Smooth muscle cell (in vitro differentiated cells): ENCODE measurements at regions not wholly inside any gene's neighbourhood (a gene's known extent, or its start where the extent isn't known, plus 50 kb on each side); places are given as distances from the start of the nearest gene placed in this dataset.

Experiments used
- DNase-seq: peaks from one replicate; lab custom pipeline; 2025; ENCODE audit not compliant: unreplicated experiment; lab: John Stamatoyannopoulos, UW
- H2AFZ ChIP-seq: fragments of 200-600 bp; sonication (generic); 2 replicates; pipeline ENCODE4 v1.6.0; 2016; ENCODE audit warnings: antibody characterized with exemption, low read depth, mild to moderate bottlenecking
- H3F3A ChIP-seq: fragments of 200-600 bp; sonication (generic); 2 replicates; pipeline ENCODE4 v1.6.0; 2017; ENCODE audit warnings: antibody characterized with exemption, low read depth
- H3K27ac ChIP-seq: fragments of 200-600 bp; sonication (generic); 2 replicates; pipeline ENCODE4 v1.5.1; 2016; ENCODE audit warnings: low read depth, mild to moderate bottlenecking
- H3K27me3 ChIP-seq: fragments of 200-600 bp; sonication (generic); 2 replicates; pipeline ENCODE4 v1.6.1; 2016; ENCODE audit warnings: low read depth, mild to moderate bottlenecking
- H3K36me3 ChIP-seq: fragments of 200-600 bp; sonication (generic); 2 replicates; pipeline ENCODE4 v1.5.1; 2016; ENCODE audit warnings: low read depth
- H3K4me1 ChIP-seq: fragments of 200-600 bp; sonication (generic); 2 replicates; pipeline ENCODE4 v1.5.1; 2016; ENCODE audit warnings: low read depth
- H3K4me2 ChIP-seq: fragments of 200-600 bp; sonication (generic); 2 replicates; pipeline ENCODE4 v1.6.0; 2016; ENCODE audit warnings: mild to moderate bottlenecking
- H3K4me3 ChIP-seq: fragments of 200-600 bp; sonication (generic); 2 replicates; pipeline ENCODE4 v1.5.1; 2016; ENCODE audit warnings: mild to moderate bottlenecking
- H3K79me2 ChIP-seq: fragments of 200-600 bp; sonication (generic); 2 replicates; pipeline ENCODE4 v1.6.0; 2016; ENCODE audit warnings: low read depth, mild to moderate bottlenecking
- H3K9ac ChIP-seq: fragments of 200-600 bp; sonication (generic); 2 replicates; pipeline ENCODE4 v1.6.0; 2016; ENCODE audit warnings: low read depth
- H3K9me3 ChIP-seq: fragments of 200-600 bp; sonication (generic); replicated peaks from 2 replicates; pipeline ENCODE4 v1.5.1; 2016; ENCODE audit warnings: low read depth
- H4K20me1 ChIP-seq: fragments of 200-600 bp; sonication (generic); 2 replicates; pipeline ENCODE4 v1.6.0; 2016; ENCODE audit warnings: low read depth
- CTCF ChIP-seq: fragments of 200-600 bp; sonication (generic); IDR thresholded peaks from 2 replicates; pipeline ENCODE4 v1.5.1; 2017; ENCODE audit warnings: borderline replicate concordance, mild to moderate bottlenecking, antibody characterized with exemption; ENCODE audit not compliant: insufficient read depth, poor library complexity, severe bottlenecking
- WGBS: methylation state at CpG from one replicate; pipeline ENCODE4 v1.1.7; 2016; ENCODE audit warnings: low lambda C conversion rate; 5-methylcytosine and 5-hydroxymethylcytosine counted together

- Histone ChIP-seq H2AFZ (no peak overlapping the region), H3K36me3 (peaks cover 4% of the 10 kb centered on the region), H3K27me3 (no peaks in the 10 kb centered on the region), H3K9me3 (no peaks in the 10 kb centered on the region), H3K4me2 (no peak overlapping the region), H3K27ac (no peak overlapping the region), H3F3A (no peaks in the 10 kb centered on the region), H3K4me3 (no peak overlapping the region), H3K9ac (no peak overlapping the region), H3K79me2 (no peaks in the 10 kb centered on the region), H3K4me1 (no peaks in the 10 kb centered on the region), H4K20me1 (no peaks in the 10 kb centered on the region)
- no peak for DNase-seq
- no peak for TF ChIP-seq CTCF
- 59% methylated on average over 3 of the region's 3 CpGs for WGBS
These were observed 1384.6 kb downstream of the MRPL39 start for GRCh38 chr21:24222676-24223075.

- no peak overlapping the region for H3K4me2 ChIP-seq
- H3K79me2 ChIP-seq: no peaks in the 10 kb centered on the region
- H3K9ac ChIP-seq: no peak overlapping the region
- no peaks in the 10 kb centered on the region for H3K4me1 ChIP-seq
- H3K4me3 ChIP-seq: no peak overlapping the region
- no peaks in the 10 kb centered on the region for H3K36me3 ChIP-seq
- H2AFZ ChIP-seq: no peak overlapping the region
- DNase-seq: no peak
- no peaks in the 10 kb centered on the region for H3K27me3 ChIP-seq
- TF ChIP-seq CTCF: no peak
- H3K9me3 ChIP-seq: no peaks in the 10 kb centered on the region
- WGBS: 56% methylated on average over 2 of the region's 2 CpGs
- no peaks in the 10 kb centered on the region for H3F3A ChIP-seq
- no peaks in the 10 kb centered on the region for H4K20me1 ChIP-seq
- no peak overlapping the region for H3K27ac ChIP-seq
These were observed 1386.8 kb downstream of the MRPL39 start for GRCh38 chr21:24220446-24220845.

GRCh38 chr21:24217151-24217550 is 1390.1 kb downstream of the MRPL39 start:
- 68% methylated on average over 4 of the region's 4 CpGs for WGBS
- Histone ChIP-seq H3K27me3 (no peaks in the 10 kb centered on the region), H3K27ac (no peak overlapping the region), H3K9ac (no peak overlapping the region), H2AFZ (no peak overlapping the region), H3K36me3 (no peaks in the 10 kb centered on the region), H3K4me3 (no peak overlapping the region), H3K9me3 (no peaks in the 10 kb centered on the region), H3K4me2 (no peak overlapping the region), H3K4me1 (no peaks in the 10 kb centered on the region), H4K20me1 (no peaks in the 10 kb centered on the region), H3K79me2 (no peaks in the 10 kb centered on the region), H3F3A (no peaks in the 10 kb centered on the region)
- TF ChIP-seq CTCF: no peak
- no peak for DNase-seq

- 58% methylated on average over 5 of the region's 5 CpGs for WGBS
- no peaks in the 10 kb centered on the region for H3K9me3 ChIP-seq
- H3K9ac ChIP-seq: no peak overlapping the region
These were observed 1397.2 kb downstream of the MRPL39 start for GRCh38 chr21:24210130-24210529.

More at GRCh38 chr21:24210130-24210529, 1397.2 kb downstream of the MRPL39 start:
- H3K4me3 ChIP-seq: no peak overlapping the region
- TF ChIP-seq CTCF: no peak
- H3K79me2 ChIP-seq: no peaks in the 10 kb centered on the region
- H3K27me3 ChIP-seq: no peaks in the 10 kb centered on the region
- no peak for DNase-seq
- no peaks in the 10 kb centered on the region for H3K36me3 ChIP-seq
- H2AFZ ChIP-seq: no peak overlapping the region
- no peaks in the 10 kb centered on the region for H3K4me1 ChIP-seq
- H4K20me1 ChIP-seq: no peaks in the 10 kb centered on the region
- H3K27ac ChIP-seq: no peak overlapping the region
- no peak overlapping the region for H3K4me2 ChIP-seq
- H3F3A ChIP-seq: no peaks in the 10 kb centered on the region
